Raji (cell line): ENCODE measurements at regions not wholly inside any gene's neighbourhood (a gene's known extent, or its start where the extent isn't known, plus 50 kb on each side); places are given as distances from the start of the nearest gene placed in this dataset.

Source experiments
- POLR2A ChIP-seq: IDR thresholded peaks from 2 replicates; pipeline ENCODE4 v1.6.1; 2011; ENCODE audit warnings: low read depth, low read length, control low read depth; ENCODE audit not compliant: insufficient read depth

DNA sequence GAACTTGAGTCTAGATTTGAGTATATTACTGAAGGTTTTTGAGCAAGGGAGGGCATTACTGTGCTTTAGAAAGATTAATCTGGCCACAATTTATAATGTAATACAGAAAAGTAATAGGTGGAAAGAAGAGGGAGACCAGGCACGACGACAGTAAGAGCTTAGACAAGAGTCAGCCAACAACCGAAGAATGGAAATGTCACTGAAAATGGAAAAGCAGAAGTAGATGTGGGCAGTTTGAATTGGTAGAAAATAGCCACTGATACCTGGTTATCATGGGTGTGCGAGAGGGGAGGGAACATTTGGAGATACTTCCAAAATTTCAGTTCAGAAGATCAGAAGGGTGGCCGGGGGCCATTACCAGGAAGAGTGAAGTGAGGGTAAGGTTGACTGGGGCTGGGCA is 339.1 kb downstream of the UTRN start:
- TF ChIP-seq POLR2A = no peak

DNA sequence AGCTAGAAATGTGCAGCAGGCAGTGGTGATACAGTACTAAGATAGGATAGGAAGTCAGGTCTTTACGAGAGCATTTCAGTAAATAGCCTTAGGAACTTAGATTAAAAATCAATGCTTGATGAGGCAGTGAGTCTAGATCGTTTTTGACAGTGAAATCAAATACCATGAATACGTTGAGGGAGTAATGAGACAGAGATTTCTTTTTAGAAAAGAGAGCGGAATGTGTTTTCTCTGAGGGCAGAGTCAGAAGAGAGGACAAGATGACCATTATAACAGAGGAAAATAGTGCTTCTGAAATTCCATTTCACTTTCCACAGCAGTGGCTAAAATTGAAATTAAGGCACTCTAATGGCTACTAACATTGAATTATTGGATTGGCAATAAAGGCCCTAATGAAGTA is 339.6 kb downstream of the UTRN start:
- no peak for TF ChIP-seq POLR2A

DNA sequence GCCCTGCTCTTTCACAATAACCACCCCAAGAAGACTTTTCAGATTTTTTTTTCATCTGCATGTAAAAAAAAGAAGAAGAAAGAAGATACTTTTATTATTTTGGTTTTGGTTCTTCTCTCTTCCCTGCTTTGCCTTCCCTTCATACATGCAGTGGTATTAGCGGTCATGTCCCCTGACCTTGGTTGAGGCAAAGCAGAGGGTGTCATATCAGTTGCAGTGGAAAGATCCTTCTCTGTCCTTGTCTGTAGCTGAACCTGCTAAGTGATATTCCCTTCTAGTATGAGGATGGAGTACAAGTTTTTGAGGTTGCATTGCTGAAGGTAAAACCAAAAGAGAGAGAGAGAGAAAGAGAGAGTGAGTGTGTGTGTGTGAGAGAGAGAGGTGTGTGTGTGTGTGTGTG is 345.7 kb downstream of the UTRN start:
- no peak for TF ChIP-seq POLR2A

DNA sequence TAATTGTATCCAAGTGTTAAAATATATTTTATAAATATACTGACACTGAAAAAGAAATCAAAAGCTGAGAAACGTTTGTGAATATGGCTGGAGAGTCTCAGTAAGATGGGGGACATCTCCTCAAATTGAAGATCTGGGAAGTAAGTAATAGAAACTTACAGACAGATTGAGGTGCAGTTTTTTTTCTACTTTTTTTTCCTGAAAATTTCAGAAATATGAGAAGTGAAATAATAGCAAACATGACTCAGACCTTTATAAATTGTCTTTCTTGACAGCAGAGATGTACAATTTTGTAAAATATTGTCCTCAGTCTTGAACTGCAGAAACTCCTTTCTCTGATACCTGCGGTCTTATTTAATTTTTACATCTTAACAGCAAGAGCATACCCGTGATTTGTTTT is 347.1 kb downstream of the UTRN start:
- no peak for TF ChIP-seq POLR2A

DNA sequence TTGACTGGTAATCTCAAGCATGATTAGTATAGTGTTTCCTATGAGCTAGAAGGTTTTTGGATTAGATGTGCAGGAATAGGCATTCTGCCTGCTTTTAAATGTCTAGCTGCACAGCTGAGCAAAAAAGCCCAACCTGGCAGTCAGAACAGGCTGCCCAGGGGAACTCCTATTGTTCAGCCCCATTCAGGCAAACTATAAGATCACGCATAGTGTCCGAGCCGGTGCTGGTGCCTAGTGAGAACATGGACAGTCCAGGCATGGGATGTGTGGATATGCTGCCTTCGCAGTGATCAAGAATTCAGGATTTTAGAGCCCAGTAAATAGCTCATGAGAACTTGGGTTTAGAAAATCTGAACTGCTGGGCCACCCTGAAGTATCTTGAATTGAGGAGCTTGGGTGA is 348.8 kb downstream of the UTRN start:
- no peak for TF ChIP-seq POLR2A

DNA sequence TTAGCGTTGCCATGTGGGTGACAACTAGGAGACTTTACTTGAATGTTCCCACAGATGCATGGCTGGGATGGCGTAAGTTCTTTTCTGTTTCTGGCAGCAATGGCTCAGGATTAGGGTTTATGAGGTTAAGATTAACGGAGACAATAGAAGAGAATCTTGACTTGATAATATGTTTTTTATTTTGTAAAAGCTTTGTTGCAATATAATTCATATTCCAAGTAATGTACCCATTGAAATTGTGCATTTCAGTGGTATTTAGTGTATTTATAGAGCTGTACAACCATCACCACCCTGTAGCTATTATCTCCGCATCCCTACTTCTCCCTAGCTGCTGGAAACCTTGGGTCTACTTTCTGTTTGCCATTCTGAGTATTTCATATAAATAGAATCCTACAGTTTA is 349.2 kb downstream of the UTRN start:
- TF ChIP-seq POLR2A = no peak

DNA sequence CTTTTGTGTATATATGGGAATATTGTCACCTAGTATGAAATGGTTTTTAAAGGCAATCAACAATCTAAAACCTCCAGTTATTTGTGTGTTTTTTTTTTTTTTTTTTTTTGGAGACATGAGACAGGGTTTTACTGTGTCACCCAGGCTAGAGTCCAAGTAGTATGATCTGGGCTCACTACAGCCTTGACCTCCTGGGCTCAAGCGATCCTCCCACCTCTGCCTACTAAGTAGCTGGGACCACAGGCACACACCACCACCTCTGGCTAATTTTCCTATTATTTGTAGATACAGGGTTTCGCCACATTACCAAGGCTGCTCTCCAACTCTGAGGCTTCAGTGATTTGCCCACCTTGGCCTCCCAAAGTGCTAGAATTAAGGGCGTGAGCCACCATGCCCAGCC is 349.9 kb downstream of the UTRN start:
- no peak for TF ChIP-seq POLR2A

DNA sequence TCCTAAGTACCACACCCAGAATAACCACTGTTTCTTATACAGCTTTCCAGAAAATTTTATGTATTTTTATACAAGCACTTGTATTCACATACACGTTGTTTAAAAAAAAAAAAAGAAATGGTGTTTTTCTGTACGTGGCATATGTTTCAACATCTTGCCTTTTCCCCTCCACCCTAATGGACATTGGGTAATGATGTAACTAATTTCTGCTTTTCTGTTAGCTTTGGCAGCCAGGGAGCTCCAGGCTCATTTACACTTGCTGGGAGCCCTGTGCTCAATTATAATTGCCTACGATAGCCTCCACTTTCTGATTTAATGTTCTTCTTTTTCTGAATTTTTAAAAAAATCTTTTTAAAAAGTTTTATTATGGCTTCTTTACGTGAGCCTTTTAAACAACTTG is 352.4 kb downstream of the UTRN start:
- no peak for TF ChIP-seq POLR2A

DNA sequence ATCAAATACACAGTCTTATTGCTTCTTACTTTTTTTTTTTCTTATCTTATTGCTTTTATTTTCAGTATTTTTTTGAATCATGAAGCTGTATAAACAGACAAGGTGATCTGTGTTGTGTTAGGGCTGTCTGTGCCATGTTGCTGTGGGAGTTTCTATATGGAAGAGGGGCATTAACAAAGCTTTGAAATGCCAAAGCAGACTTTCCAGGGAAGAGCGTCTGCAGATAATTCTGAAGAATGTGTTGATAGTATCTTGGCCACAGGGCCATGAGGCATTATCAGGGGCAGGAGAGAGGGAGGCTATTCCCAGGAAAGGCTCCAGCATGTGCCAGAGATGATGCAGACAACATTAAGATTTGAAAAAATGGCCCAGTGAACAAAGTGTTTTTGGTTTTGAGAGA is 354.5 kb downstream of the UTRN start:
- TF ChIP-seq POLR2A = no peak

DNA sequence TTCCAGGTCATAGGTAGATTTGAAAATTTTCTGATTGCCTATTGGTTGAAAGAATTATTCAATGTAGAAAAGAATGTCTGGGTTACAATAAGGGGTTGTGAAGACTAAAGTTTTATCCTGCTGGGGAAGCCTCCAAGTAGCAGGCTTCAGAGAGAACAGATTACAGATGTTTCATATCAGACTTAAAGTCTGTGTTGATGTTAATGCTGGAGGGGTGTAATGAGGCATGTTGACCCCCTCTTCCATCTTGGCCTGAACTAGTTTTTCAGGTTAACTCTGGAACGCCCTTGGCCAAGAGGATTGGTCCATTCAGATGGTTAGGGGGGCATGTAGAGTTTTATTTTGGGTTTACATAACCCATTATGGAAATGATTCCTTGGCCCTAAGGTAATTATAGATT is 356.2 kb downstream of the UTRN start:
- TF ChIP-seq POLR2A = no peak

DNA sequence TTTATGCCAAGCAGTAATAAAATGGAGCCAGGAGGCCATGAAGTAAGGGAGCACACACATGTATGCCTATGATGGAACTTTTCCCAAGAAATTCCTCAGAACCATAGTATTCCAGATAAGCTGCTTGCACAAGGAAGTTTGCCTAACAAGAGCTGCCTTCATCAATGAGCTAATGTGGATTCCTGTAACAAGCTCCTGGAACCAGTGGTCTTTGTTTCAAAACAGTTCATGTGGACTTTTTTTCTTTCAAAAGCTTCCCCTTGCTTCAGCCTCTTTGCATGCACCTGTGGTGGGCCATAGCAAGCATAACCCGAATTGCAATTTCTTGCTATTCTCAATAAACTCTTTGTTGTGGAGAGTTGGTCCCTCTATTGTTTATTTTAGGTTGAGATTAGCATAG is 359.6 kb downstream of the UTRN start:
- TF ChIP-seq POLR2A = no peak

DNA sequence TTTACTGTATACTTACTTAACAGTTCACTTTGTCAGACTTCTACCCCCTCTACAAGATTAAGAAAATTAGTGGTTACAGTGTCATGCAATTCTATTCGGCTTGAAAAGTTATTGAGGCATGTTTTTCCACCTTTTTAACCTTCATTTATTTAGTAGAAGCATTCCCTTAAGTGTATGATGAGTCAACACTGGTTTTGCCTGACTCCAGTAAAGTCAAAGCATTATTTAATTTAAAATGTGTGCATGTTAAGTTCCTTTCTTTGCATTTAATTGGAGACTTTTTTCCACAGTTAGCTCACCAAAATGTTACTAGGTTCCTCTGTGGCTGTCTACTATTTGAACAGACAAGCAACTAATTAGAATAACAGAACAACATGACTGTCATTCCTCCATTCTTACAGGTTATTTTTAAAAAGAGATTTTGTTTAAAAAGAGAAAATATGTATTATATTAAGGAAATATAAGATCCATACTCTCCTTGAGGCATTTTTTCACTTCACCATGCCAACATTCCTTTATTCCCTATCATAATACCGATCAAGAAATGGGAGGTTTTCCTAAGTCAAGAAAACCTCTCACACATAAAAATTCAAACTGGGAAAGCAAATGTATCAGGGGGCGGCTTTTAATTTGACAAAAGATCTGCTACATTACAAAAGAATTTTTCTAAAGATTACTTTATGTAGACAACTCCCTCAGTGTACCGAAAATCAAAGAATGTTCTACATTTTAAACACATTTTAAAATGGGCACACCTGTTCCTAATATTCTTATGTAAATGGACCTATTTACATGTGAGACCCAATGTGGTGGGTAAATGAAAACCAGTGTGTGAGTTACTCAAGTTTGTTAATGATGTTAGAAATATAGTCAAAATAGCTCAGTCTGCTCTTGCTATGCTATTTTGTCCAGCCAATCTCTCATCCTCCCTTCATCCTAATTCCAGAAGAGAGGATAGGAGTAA is 361.2 kb downstream of the UTRN start:
- TF ChIP-seq POLR2A = no peak

DNA sequence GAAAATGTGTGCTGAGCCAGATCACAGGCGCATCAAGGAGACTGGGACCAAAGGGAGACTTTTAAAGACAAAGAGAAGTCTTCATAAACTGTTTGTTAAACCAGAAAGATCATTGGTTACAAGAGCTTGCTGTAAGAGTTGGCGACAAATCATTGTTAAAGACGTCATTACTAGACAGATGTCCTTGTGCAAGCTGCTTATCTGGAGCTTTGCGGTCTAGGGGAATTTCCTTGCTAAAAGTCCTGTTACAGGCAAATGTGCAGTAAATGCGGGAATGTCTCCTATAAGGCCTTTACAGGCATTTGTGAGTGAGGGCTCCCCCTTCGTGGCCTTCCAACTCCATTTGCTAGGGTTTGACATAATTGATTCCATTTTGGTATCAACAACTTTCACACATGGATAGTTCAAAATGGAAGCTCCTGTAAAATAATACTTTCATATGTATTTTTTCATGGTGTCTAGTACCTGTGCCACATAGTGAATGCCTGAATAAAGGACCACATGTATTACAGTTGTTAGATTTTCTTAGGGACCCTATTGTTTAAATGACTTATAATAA is 362.4 kb downstream of the UTRN start:
- no peak for TF ChIP-seq POLR2A

DNA sequence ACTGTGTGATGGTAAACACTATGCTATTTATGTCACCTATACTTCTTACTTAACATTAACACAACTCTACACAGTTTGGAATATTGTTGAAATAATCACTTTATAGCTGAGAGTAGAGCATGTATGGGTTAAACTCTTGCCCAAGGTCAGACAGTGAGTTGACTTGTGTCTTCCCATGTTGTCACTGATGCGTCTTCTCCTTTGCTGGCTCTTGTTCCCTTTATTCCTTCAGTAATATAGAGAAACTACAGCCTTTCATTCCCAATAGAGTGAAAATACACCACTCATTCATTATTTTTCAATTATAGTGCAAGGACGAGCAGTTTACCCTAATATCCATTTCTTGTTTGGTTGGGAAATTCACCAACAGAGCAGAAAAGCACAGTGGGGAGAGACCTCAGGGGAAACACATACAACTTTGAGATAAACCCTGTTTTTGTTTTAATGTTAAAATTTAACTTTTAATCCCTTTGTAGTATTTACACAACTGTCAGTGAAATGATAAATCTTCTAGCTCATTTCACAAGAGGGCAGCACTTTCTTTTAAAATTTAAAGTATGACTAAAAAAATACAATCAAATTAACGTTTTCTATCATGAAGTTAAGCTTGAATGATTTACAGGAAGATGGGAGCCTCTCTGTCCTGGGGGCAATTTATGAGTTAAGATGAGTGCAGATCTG is 363.0 kb downstream of the UTRN start:
- TF ChIP-seq POLR2A = no peak

DNA sequence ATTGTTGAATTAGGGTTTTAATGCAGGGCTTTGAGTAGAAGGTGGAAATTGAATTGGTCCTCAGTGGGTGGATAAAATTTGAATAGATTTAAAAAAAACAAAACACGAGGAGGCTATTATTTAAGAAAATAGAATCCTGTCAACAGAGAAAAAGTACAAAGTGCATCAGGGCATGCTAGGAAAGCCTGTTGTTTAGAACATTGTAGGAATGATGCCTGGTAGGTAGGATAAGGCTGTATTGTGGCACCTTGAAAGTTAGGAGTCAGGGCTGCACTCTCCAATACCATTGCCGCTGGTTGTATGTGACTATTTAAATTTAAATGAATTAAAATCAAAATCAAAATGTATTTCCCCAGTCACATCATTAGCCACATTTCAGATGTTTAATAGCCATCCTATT is 363.9 kb downstream of the UTRN start:
- no peak for TF ChIP-seq POLR2A

DNA sequence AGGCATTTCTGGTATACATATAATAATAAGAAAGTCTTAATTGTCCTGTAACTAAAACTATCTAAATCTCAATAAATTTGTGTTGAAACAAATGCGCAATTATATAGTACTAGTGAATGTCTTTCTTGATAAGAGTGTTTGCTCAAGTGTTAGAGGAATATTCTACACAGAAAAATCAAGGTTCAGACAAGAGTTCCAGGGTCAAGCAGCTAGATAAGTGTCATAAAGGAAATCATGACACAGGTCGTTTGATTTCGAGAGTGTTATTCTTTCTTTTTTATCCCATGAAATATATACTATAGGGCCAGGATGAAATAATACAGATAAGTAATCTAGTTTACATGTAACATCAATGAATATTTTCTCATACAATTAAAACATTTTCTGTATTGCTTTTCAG is 366.1 kb downstream of the UTRN start:
- no peak for TF ChIP-seq POLR2A
